Transverse colon (tissue), 4 donors: ENCODE measurements at regions not wholly inside any gene's neighbourhood (a gene's known extent, or its start where the extent isn't known, plus 50 kb on each side); places are given as distances from the start of the nearest gene placed in this dataset.
A peak's percentile ranks its signal among the peaks of the same experiment; 100 is the strongest.
"Not testable (repeated sequence)": the region's sequence is repeated elsewhere in the genome, so short reads cannot be mapped to it uniquely, and the experiment has no call there.

Experiments
- DNase-seq: peaks from one replicate; pipeline ENCODE4 v3.0.0-alpha.2; 2019
- H3K27ac ChIP-seq, 4 donors: fragments of 200-600 bp; sonication (generic); 2 replicates each; pipeline ENCODE4 v1.5.1; 2016 to 2018; ENCODE audit warnings: inconsistent platforms in 4 of 4
- H3K27me3 ChIP-seq: fragments of 200-600 bp; sonication (generic); 2 replicates; pipeline ENCODE4 v1.5.1; 2017; ENCODE audit warnings: inconsistent platforms
- H3K36me3 ChIP-seq, 4 donors: fragments of 200-600 bp; sonication (generic); 2 replicates each; pipeline ENCODE4 v1.5.1; 2017 to 2019; ENCODE audit warnings: inconsistent platforms in 4 of 4
- H3K4me1 ChIP-seq, 4 donors: fragments of 200-600 bp; sonication (generic); 2 replicates each; pipeline ENCODE4 v1.5.1; 2017 to 2020; ENCODE audit warnings: inconsistent platforms in 4 of 4
- H3K4me3 ChIP-seq, 4 donors: fragments of 200-600 bp; sonication (generic); 1 replicate in 1 of 4; 2 replicates in 3 of 4; pipeline versions ENCODE4 v1.5.1 to v1.6.1; 2017 to 2019; ENCODE audit warnings: inconsistent platforms in 4 of 4
- H3K9me3 ChIP-seq, 2 donors: fragments of 200-600 bp; sonication (generic); 2 replicates each; pipeline ENCODE4 v1.5.1; 2017 to 2019; ENCODE audit warnings: inconsistent platforms in 2 of 2
- CTCF ChIP-seq, 5 experiments: fragments of 200-600 bp in 3 of 5; fragments of 450-650 bp in 2 of 5; sonication (generic) in 3 of 5; IDR thresholded peaks; 1 replicate in 2 of 5; 2 replicates in 3 of 5; pipeline ENCODE4 v1.5.1; 2016 to 2017; ENCODE audit warnings: antibody characterized with exemption in 5 of 5, inconsistent platforms in 3 of 5, mild to moderate bottlenecking in 2 of 5, moderate library complexity in 1 of 5
- EP300 ChIP-seq: sonication (generic); formaldehyde crosslinking; IDR thresholded peaks from one replicate; pipeline ENCODE4 v1.6.1; 2017; ENCODE audit warnings: antibody characterized with exemption, low read depth
- POLR2A ChIP-seq: fragments of 450-650 bp; IDR thresholded peaks from one replicate; pipeline ENCODE4 v1.6.1; 2016; ENCODE audit warnings: antibody characterized with exemption, mild to moderate bottlenecking, moderate library complexity
- POLR2AphosphoS5 ChIP-seq, 3 donors: sonication (generic); formaldehyde crosslinking; IDR thresholded peaks; one replicate each; pipeline ENCODE4 v1.6.1; 2016; ENCODE audit warnings: antibody characterized with exemption in 3 of 3
- WGBS, 2 donors: methylation state at CpG; one replicate each; pipeline ENCODE4 v1.1.5; 2018; ENCODE audit warnings: low coverage in 1 of 2; 5-methylcytosine and 5-hydroxymethylcytosine counted together
- in situ Hi-C, 4 donors: fragments of 200-750 bp; cut with MboI; loops; one replicate each; pipeline versions ENCODE4 v1.15.0 to v1.15.1; 2017; ENCODE audit warnings: low sequenced_read_pairs in 3 of 4, low pct_ligation_motif_present in 1 of 4, low pct_unique_long_range_greater_than_20kb in 1 of 4
- intact Hi-C: fragments of 100-400 bp; cut with DNase I; formaldehyde crosslinking; loops from one replicate; pipeline ENCODE4 v1.15.1; 2023; ENCODE audit warnings: low total_unique reads

- peaks cover 0 to 3% of the 10 kb centered on the region in 2 donors for H3K9me3 ChIP-seq
- H3K36me3 ChIP-seq = no peaks in the 10 kb centered on the region
- H3K4me1 ChIP-seq = no peaks in the 10 kb centered on the region
- no peak overlapping the region for H3K27ac ChIP-seq
- 0 to 64% methylated on average over 1 to 3 of the region's 3 CpGs for WGBS, 2 donors
- intact Hi-C loops (no loop called here), in situ Hi-C loops (no loop called here)
- no peak for DNase-seq
- H3K4me3 ChIP-seq = no peak overlapping the region
- TF ChIP-seq POLR2A = no peak
- no peak for TF ChIP-seq EP300
- TF ChIP-seq CTCF (IDR thresholded peaks at IDR 0.05) = no peak
- no peak for TF ChIP-seq POLR2AphosphoS5 (IDR thresholded peaks at IDR 0.05)
- H3K27me3 ChIP-seq = peaks cover 7% of the 10 kb centered on the region
Measured at GRCh38 chr12:4833524-4833923, 76.2 kb upstream of the KCNA1 start.

GRCh38 chr12:4842401-4842800 is 67.3 kb upstream of the KCNA1 start:
- in situ Hi-C loops, H3K9me3 ChIP-seq, intact Hi-C loops, H3K27ac ChIP-seq, H3K4me3 ChIP-seq, H3K27me3 ChIP-seq, H3K4me1 ChIP-seq, DNase-seq, H3K36me3 ChIP-seq: not testable (repeated sequence)
- WGBS, 2 donors = 77 to 92% methylated on average over 3 of the region's 3 CpGs

GRCh38 chr12:4843907-4844306 is 65.8 kb upstream of the KCNA1 start:
- Histone ChIP-seq H3K9me3 (no peaks in the 10 kb centered on the region), H3K27ac (no peak overlapping the region), H3K36me3 (no peaks in the 10 kb centered on the region), H3K4me1 (no peaks in the 10 kb centered on the region), H3K27me3 (no peaks in the 10 kb centered on the region), H3K4me3 (no peak overlapping the region)
- in situ Hi-C loops = no loop called here
- intact Hi-C loops = no loop called here
- 73 to 78% methylated on average over 4 of the region's 4 CpGs for WGBS, 2 donors
- TF ChIP-seq CTCF (IDR thresholded peaks at IDR 0.05) = no peak
- DNase-seq = no peak

- in situ Hi-C loops = no loop called here
- H3K36me3 ChIP-seq = no peaks in the 10 kb centered on the region
- no peak overlapping the region for H3K4me3 ChIP-seq
- no peak for DNase-seq
- H3K27me3 ChIP-seq = no peaks in the 10 kb centered on the region
- no peaks in the 10 kb centered on the region for H3K4me1 ChIP-seq
- intact Hi-C loops = no loop called here
- TF ChIP-seq POLR2AphosphoS5 (IDR thresholded peaks at IDR 0.05) (no peak), EP300 (no peak), POLR2A (no peak), CTCF (IDR thresholded peaks at IDR 0.05) (no peak)
- H3K9me3 ChIP-seq = no peaks in the 10 kb centered on the region
- no peak overlapping the region for H3K27ac ChIP-seq
Measured at GRCh38 chr12:4847713-4848112, 62.0 kb upstream of the KCNA1 start.

DNA sequence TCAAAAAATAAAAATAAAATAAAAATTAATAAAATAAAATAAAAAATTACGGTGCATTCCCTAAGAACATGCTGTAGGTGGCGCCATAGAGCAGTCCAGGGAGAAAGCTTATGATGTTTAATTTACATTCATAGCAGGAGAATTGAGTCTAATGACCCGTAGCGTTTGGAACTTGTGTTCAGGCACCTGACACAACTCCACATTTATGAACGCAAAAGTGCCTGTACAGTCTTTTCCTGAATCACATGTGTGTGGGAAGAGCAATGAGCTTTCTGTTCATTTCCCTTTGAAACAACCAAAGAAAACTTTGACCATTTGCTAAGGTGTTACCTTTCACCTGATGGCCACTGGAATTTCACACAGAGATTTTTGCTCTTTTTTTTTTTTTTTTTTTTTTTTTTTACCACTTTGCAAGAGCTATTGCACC is 60.6 kb upstream of the KCNA1 start:
- no peak for DNase-seq
- TF ChIP-seq CTCF (IDR thresholded peaks at IDR 0.05) (peak; percentile 51 to 90 (median 86)), POLR2AphosphoS5 (IDR thresholded peaks at IDR 0.05) (no peak), POLR2A (no peak)

More for the DNA sequence above, 60.6 kb upstream of the KCNA1 start:
- Histone ChIP-seq H3K4me1 (no peaks in the 10 kb centered on the region), H3K27me3 (no peaks in the 10 kb centered on the region), H3K27ac (no peak overlapping the region), H3K36me3 (no peaks in the 10 kb centered on the region), H3K9me3 (no peaks in the 10 kb centered on the region), H3K4me3 (no peak overlapping the region)
- 4 to 5% methylated on average over 5 of the region's 5 CpGs for WGBS, 2 donors
- intact Hi-C loops = no loop called here
- in situ Hi-C loops = no loop called here
